CD4-positive, alpha-beta memory T cell (primary cell): ENCODE measurements at regions not wholly inside any gene's neighbourhood (a gene's known extent, or its start where the extent isn't known, plus 50 kb on each side); places are given as distances from the start of the nearest gene placed in this dataset.
"Not testable (repeated sequence)": the region's sequence is repeated elsewhere in the genome, so short reads cannot be mapped to it uniquely, and the experiment has no call there.

Experiments
- CTCF ChIA-PET: fragments of 350-600 bp; sonication (Branson Sonifier 250); formaldehyde crosslinking; loops from one replicate; lab custom pipeline; 2021; ENCODE audit warnings: inconsistent platforms; ENCODE audit not compliant: partially characterized antibody; lab: Charles Lee
- POLR2A ChIA-PET: fragments of 350-600 bp; sonication (Branson Sonifier 250); formaldehyde crosslinking; loops from one replicate; lab custom pipeline; 2021; ENCODE audit not compliant: partially characterized antibody; lab: Charles Lee
- DNase-seq, 5 donors: peaks; one replicate each; pipeline versions ENCODE4 v3.0.0 to v3.0.0-alpha.2; 2020 to 2022; ENCODE audit warnings: mixed read lengths in 1 of 5
- H3K27ac ChIP-seq: one replicate; pipeline ENCODE4 v1.7.0; 2013; ENCODE audit warnings: low read depth, low read length
- H3K27me3 ChIP-seq: 2 replicates; pipeline ENCODE4 v1.7.0; 2013; ENCODE audit warnings: mild to moderate bottlenecking, low read length, moderate library complexity; ENCODE audit not compliant: insufficient read depth
- H3K36me3 ChIP-seq: 2 replicates; pipeline ENCODE4 v1.7.0; 2013; ENCODE audit warnings: mild to moderate bottlenecking, low read length, moderate library complexity; ENCODE audit not compliant: insufficient read depth
- H3K4me1 ChIP-seq: 2 replicates; pipeline ENCODE4 v1.7.0; 2013; ENCODE audit warnings: mild to moderate bottlenecking, low read length, moderate library complexity; ENCODE audit not compliant: insufficient read depth
- H3K4me3 ChIP-seq, 2 donors: one replicate each; pipeline ENCODE4 v1.7.0; 2013; ENCODE audit warnings: low read length in 2 of 2, mild to moderate bottlenecking in 1 of 2
- H3K9me3 ChIP-seq, 2 donors: one replicate each; pipeline ENCODE4 v1.7.0; 2013; ENCODE audit warnings: low read length in 2 of 2, control low read depth in 1 of 2; ENCODE audit not compliant: control insufficient read depth in 1 of 2
- H3K27ac Mint-ChIP-seq, 7 donors: one replicate each; pipeline ENCODE4 v1.8.0; 2020 to 2021; ENCODE audit warnings: mixed read lengths in 7 of 7, mild to moderate bottlenecking in 6 of 7, inconsistent platforms in 3 of 7, moderate library complexity in 3 of 7
- H3K27me3 Mint-ChIP-seq, 2 donors: one replicate each; pipeline ENCODE4 v1.8.0; 2020 to 2021; ENCODE audit warnings: mixed read lengths in 2 of 2
- H3K36me3 Mint-ChIP-seq, 2 donors: one replicate each; pipeline ENCODE4 v1.8.0; 2020 to 2021; ENCODE audit warnings: mixed read lengths in 2 of 2, inconsistent platforms in 1 of 2, mild to moderate bottlenecking in 1 of 2
- H3K4me1 Mint-ChIP-seq, 4 donors: one replicate each; pipeline ENCODE4 v1.8.0; 2020 to 2021; ENCODE audit warnings: mixed read lengths in 4 of 4, mild to moderate bottlenecking in 1 of 4
- H3K4me3 Mint-ChIP-seq, 8 donors: one replicate each; pipeline ENCODE4 v1.8.0; 2020 to 2021; ENCODE audit warnings: mixed read lengths in 8 of 8, mild to moderate bottlenecking in 7 of 8, moderate library complexity in 6 of 8, inconsistent platforms in 3 of 8
- H3K9me3 Mint-ChIP-seq, 8 donors: one replicate each; pipeline ENCODE4 v1.8.0; 2020 to 2021; ENCODE audit warnings: mixed read lengths in 8 of 8, mild to moderate bottlenecking in 5 of 8, inconsistent platforms in 3 of 8, moderate library complexity in 1 of 8
- intact Hi-C: fragments of 100-400 bp; cut with micrococcal nuclease; formaldehyde crosslinking; loops from one replicate; pipeline ENCODE4 v1.15.1; 2023

GRCh38 chr14:104268725-104269436 lies 130.5 kb downstream of the KIF26A start:
- H3K9me3 Mint-ChIP-seq: peaks cover 0 to 2% (median 0%) of the 10 kb centered on the region in 8 donors
- ChIA-PET CTCF (no interaction called here), POLR2A (no interaction called here)
- H3K27me3 ChIP-seq: no peaks in the 10 kb centered on the region
- H3K36me3 ChIP-seq: no peaks in the 10 kb centered on the region
- DNase-seq: no peak
- no peaks in the 10 kb centered on the region for H3K9me3 ChIP-seq
- intact Hi-C loops: no loop called here
- H3K27ac ChIP-seq: no peak overlapping the region
- H3K4me3 ChIP-seq: no peak overlapping the region
- no peaks in the 10 kb centered on the region for H3K4me1 ChIP-seq
- H3K4me1 Mint-ChIP-seq: peaks cover 0 to 10% (median 2%) of the 10 kb centered on the region in 4 donors
- no peak overlapping the region for H3K4me3 Mint-ChIP-seq
- no peaks in the 10 kb centered on the region for H3K27me3 Mint-ChIP-seq
- no peaks in the 10 kb centered on the region for H3K36me3 Mint-ChIP-seq
- H3K27ac Mint-ChIP-seq: no peak overlapping the region

DNA sequence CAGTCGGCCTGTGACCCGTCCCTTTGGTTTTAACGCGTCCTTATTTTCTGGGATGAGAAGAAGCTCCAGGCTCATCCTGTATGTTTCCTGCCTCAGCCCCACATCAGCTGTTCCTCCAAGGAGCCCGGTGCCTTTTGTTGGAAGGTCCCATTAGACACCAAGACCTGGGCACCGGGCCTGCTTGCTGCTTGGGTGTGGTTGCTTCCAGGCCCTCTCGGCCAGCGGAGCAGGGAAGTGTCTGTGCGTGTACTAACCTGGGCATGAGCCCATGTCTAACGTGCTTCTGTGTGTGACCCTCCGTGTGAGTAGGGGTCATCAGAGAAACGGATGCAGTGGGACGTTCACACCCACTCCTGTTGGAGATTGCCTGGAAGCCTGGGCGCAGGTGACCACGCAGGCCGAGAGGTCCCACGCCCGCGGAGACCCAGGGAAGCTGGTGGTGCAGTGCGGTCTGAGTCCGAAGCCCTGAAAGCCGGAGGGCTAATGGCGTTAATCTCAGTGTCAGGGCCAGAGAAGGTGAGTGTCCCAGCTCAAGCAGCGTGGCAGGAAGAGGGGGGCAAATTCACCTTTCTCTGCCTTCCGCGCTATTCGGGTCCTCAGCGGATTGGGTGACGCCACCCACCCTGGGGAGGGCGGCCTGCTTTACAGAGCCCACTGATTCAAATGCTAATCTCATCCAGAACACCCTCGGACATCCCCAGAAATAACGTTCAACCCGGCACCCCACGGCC lies 131.3 kb downstream of the KIF26A start:
- H3K4me1 ChIP-seq, H3K36me3 Mint-ChIP-seq, H3K27ac ChIP-seq, H3K9me3 ChIP-seq, intact Hi-C loops, H3K27me3 ChIP-seq, H3K4me3 Mint-ChIP-seq, POLR2A ChIA-PET, H3K9me3 Mint-ChIP-seq, H3K27me3 Mint-ChIP-seq, H3K27ac Mint-ChIP-seq, DNase-seq, H3K4me3 ChIP-seq, H3K36me3 ChIP-seq, CTCF ChIA-PET: not testable (repeated sequence)
- peaks cover 0 to 10% (median 2%) of the 10 kb centered on the region in 4 donors for H3K4me1 Mint-ChIP-seq

GRCh38 chr14:104271391-104271790 lies 133.0 kb downstream of the KIF26A start:
- H3K27ac Mint-ChIP-seq: no peak overlapping the region
- H3K4me1 Mint-ChIP-seq: peaks cover 0 to 10% (median 2%) of the 10 kb centered on the region in 4 donors
- Histone ChIP-seq H3K9me3 (no peaks in the 10 kb centered on the region), H3K27ac (no peak overlapping the region), H3K4me1 (no peaks in the 10 kb centered on the region), H3K27me3 (no peaks in the 10 kb centered on the region), H3K36me3 (no peaks in the 10 kb centered on the region), H3K4me3 (no peak overlapping the region)
- CTCF ChIA-PET: no interaction called here
- H3K27me3 Mint-ChIP-seq: peaks cover 0 to 3% of the 10 kb centered on the region in 2 donors
- intact Hi-C loops: no loop called here
- DNase-seq: no peak
- no peak overlapping the region for H3K4me3 Mint-ChIP-seq
- POLR2A ChIA-PET: no interaction called here
- peaks cover 0 to 6% (median 0%) of the 10 kb centered on the region in 8 donors for H3K9me3 Mint-ChIP-seq
- no peaks in the 10 kb centered on the region for H3K36me3 Mint-ChIP-seq

DNA sequence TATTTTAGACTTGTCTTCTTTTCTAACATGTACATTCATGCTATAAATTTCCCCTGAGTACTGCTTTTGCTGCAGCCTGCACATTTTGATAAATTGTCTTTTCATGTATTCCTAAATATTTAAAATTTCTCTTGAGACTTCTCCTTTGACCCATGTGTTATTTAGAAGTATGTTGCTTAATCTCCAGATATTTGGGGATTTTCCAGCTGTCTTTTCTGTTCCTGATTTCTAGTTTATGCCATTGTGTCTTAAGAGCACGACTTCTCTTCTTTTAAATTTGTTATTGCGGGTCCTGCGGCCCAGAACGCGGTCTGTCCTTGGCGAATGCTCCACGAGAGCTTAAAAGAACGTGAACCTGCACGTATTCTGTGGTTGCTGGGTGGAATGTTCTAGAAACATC lies 136.4 kb downstream of the KIF26A start:
- H3K4me3 Mint-ChIP-seq: no peak overlapping the region
- no peaks in the 10 kb centered on the region for H3K4me1 Mint-ChIP-seq
- POLR2A ChIA-PET: no interaction called here
- H3K27ac Mint-ChIP-seq: no peak overlapping the region
- CTCF ChIA-PET: no interaction called here
- intact Hi-C loops: no loop called here
- no peaks in the 10 kb centered on the region for H3K4me1 ChIP-seq
- no peak overlapping the region for H3K27ac ChIP-seq
- H3K9me3 Mint-ChIP-seq: peaks cover 0 to 6% (median 0%) of the 10 kb centered on the region in 8 donors
- peaks cover 3 to 14% of the 10 kb centered on the region in 2 donors for H3K27me3 Mint-ChIP-seq
- DNase-seq: no peak
- H3K4me3 ChIP-seq: no peak overlapping the region
- no peaks in the 10 kb centered on the region for H3K9me3 ChIP-seq
- H3K27me3 ChIP-seq: no peaks in the 10 kb centered on the region
- H3K36me3 Mint-ChIP-seq: no peaks in the 10 kb centered on the region
- H3K36me3 ChIP-seq: no peaks in the 10 kb centered on the region

GRCh38 chr14:104277416-104278213 lies 139.2 kb downstream of the KIF26A start:
- Histone ChIP-seq H3K27me3 (no peaks in the 10 kb centered on the region), H3K36me3 (no peaks in the 10 kb centered on the region), H3K9me3 (no peaks in the 10 kb centered on the region), H3K27ac (no peak overlapping the region), H3K4me1 (no peaks in the 10 kb centered on the region), H3K4me3 (no peak overlapping the region)
- intact Hi-C loops: no loop called here
- no peak for DNase-seq
- H3K4me3 Mint-ChIP-seq: no peak overlapping the region
- H3K36me3 Mint-ChIP-seq: no peaks in the 10 kb centered on the region
- H3K27ac Mint-ChIP-seq: no peak overlapping the region
- no peaks in the 10 kb centered on the region for H3K4me1 Mint-ChIP-seq
- H3K27me3 Mint-ChIP-seq: peaks cover 5 to 14% of the 10 kb centered on the region in 2 donors
- H3K9me3 Mint-ChIP-seq: peaks cover 0 to 4% (median 0%) of the 10 kb centered on the region in 8 donors
- POLR2A ChIA-PET: no interaction called here
- CTCF ChIA-PET: no interaction called here

DNA sequence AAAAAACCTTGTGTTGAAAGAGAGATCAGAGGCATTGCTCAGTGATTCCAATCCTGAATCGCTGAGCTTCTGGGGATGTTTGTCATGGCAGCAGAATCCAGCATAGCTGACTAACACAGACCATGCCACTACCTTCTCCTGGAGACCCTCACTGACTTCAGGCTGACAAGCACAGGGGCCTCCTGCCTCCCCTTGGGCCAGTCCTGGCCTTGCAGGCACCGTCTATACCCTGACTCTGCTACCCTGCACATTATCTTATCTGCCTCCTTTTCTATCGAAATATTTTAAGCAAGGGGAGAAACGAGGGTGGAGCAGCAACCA lies 139.8 kb downstream of the KIF26A start:
- ChIA-PET POLR2A (no interaction called here), CTCF (no interaction called here)
- intact Hi-C loops: no loop called here
- Histone ChIP-seq H3K4me3 (no peak overlapping the region), H3K36me3 (no peaks in the 10 kb centered on the region), H3K27me3 (no peaks in the 10 kb centered on the region), H3K27ac (no peak overlapping the region), H3K9me3 (no peaks in the 10 kb centered on the region), H3K4me1 (no peaks in the 10 kb centered on the region)
- Mint-ChIP-seq H3K36me3 (no peaks in the 10 kb centered on the region), H3K4me3 (no peak overlapping the region), H3K27me3 (peaks cover 5 to 14% of the 10 kb centered on the region in 2 donors), H3K4me1 (no peaks in the 10 kb centered on the region), H3K27ac (no peak overlapping the region), H3K9me3 (peaks cover 0 to 4% (median 0%) of the 10 kb centered on the region in 8 donors)
- no peak for DNase-seq
